ENCODE measurements at regions not wholly inside any gene's neighbourhood (a gene's known extent, or its start where the extent isn't known, plus 50 kb on each side); places are given as distances from the start of the nearest gene placed in this dataset.

DNA sequence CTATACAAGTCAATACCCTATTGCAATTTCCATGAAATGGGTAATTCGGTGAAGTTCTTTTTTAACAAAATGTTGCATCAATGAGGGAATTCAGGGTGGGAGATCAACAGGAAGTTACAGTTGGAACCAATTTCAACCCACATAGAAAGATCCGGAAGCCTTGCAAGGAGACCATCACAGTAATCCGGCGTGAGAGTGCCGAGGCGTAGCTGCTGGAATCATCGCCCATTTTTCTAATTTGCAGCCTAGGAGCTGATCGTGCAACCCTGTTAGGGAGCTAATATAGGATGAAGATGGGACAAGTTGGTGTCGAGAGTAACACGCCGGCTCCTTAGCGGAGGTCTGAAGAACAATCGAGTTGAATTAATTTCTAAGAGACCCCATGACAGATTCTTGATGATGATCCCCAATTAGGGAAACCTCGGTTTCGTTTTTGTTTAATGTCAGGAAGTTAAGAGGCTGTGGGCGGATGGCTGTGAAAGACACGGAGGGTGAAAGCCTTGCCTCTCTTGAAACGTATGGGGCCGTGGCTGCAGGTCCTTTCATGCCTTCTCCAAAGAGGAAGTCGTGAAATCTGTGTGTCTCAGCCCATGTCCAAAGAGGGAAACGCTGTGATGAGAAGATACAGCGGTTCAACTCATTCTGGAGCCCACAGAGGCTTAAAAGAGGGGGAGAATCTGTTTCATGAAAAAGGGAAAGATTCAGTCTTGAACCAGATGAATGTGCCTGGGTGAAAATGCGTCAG lies 51.2 kb upstream of the CARD11 start:
- Mint-ChIP-seq H3K9me3 (no peaks in the 10 kb centered on the region), H3K4me3 (peak overlapping the region; percentile 80 to 91 (median 86)), H3K27ac (peak overlapping the region; percentile 95 to 100 (median 98)), H3K36me3 (peaks cover 0 to 1% (median 0%) of the 10 kb centered on the region in 3 donors), H3K4me1 (peaks cover 27 to 69% (median 64%) of the 10 kb centered on the region in 4 donors), H3K27me3 (no peaks in the 10 kb centered on the region)
- POLR2A ChIA-PET: interaction anchor here (5.3 to 6.3 kb wide), 2 partner anchors 23 to 27 kb away, joined by 43 to 86 read pairs; no protein-coding TSS in a partner anchor
- peak; percentile 67 to 68 for ATAC-seq
- peak; percentile 17 to 73 (median 51) for DNase-seq

- H3K36me3 Mint-ChIP-seq: peaks cover 0 to 1% (median 0%) of the 10 kb centered on the region in 3 donors
- H3K27ac Mint-ChIP-seq: peak overlapping the region in 2 of 10 donors; percentile 66 to 84
- no peak for DNase-seq
- POLR2A ChIA-PET: no interaction called here
- H3K4me1 Mint-ChIP-seq: peaks cover 16 to 51% (median 45%) of the 10 kb centered on the region in 4 donors
- ATAC-seq: no peak
- H3K4me3 Mint-ChIP-seq: no peak overlapping the region
- no peaks in the 10 kb centered on the region for H3K9me3 Mint-ChIP-seq
- H3K27me3 Mint-ChIP-seq: no peaks in the 10 kb centered on the region
Observed at GRCh38 chr7:3097734-3098133, 54.1 kb upstream of the CARD11 start.

DNA sequence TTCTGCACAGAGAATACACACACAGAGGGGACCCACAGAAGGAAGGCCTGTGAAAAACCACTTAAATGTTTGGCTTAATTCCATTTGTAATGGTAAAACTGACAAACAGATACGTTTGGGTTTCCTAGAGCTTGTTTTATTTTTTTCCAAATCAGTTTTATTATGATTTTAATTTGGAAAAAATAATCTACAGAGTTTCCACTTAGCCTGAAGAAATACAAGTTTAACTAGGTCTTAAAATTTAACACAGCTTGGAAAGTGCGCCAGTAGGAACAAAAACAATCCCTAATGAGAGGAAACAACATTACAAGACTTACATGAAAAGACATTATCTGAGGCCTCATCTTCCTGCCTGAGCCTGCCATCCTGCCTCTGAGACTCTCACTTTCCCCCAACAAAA lies 58.5 kb upstream of the CARD11 start:
- H3K36me3 Mint-ChIP-seq: peaks cover 0 to 5% (median 0%) of the 10 kb centered on the region in 3 donors
- no peaks in the 10 kb centered on the region for H3K27me3 Mint-ChIP-seq
- DNase-seq (no peak), ATAC-seq (peak in 1 of 2 donors; percentile 46)
- H3K27ac Mint-ChIP-seq: peak overlapping the region in 9 of 10 donors; percentile 31 to 86 (median 81)
- peak overlapping the region in 4 of 10 donors; percentile 24 to 66 (median 53) for H3K4me3 Mint-ChIP-seq
- no peaks in the 10 kb centered on the region for H3K9me3 Mint-ChIP-seq
- H3K4me1 Mint-ChIP-seq: peaks cover 14 to 56% (median 44%) of the 10 kb centered on the region in 4 donors
- POLR2A ChIA-PET: interaction anchor here (0.6 to 4.7 kb wide), 2 partner anchors 10 to 59 kb away, joined by 3 to 24 read pairs; partner anchors contain the start of gene CARD11

DNA sequence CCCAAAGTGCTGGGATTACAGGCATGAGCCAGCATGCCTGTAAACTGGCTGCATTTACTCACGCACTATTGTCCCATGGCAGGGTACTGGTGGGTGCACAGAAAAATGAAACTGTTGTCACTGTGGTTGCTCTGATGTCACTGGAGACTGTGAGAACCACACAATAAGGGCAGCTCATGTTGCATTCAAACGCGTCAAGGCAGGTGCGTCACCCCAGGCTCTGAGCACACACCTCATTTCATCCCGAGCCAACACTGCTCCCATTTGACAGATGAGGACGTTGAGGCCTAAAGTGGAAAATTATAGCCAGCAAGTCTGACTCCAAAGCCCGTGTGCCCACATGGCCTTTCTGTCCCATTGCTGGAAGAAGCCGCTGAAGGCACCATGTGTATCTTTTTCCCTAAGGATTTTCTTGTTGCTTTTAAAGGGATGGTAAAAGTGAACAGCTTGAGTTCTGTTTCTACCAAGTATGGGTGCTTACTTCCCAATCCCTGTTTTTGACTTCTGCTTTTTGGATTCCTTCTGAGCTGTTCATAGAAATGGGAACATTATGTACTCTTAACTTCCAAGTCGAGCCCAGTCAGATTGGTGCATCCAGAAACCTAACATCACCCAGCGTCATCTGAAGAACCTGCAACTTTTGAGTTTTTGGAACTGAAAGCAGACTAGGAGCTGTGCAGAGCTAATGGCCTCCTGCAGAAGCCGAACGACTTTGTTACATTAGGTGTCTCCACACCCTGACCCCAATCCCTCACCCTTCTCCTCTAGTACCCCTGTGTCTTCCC lies 60.1 kb upstream of the CARD11 start:
- POLR2A ChIA-PET: interaction anchor here (0.6 to 4.7 kb wide), 3 partner anchors 11 to 41 kb away, joined by 3 to 24 read pairs (median 7); no protein-coding TSS in a partner anchor
- DNase-seq (peak in 3 of 10 donors; percentile 13 to 46 (median 30)), ATAC-seq (peak; percentile 44 to 90)
- no peaks in the 10 kb centered on the region for H3K27me3 Mint-ChIP-seq
- peak overlapping the region in 8 of 10 donors; percentile 30 to 86 (median 62) for H3K27ac Mint-ChIP-seq
- peaks cover 0 to 5% (median 0%) of the 10 kb centered on the region in 3 donors for H3K36me3 Mint-ChIP-seq
- peak overlapping the region in 4 of 10 donors; percentile 23 to 58 (median 46) for H3K4me3 Mint-ChIP-seq
- peaks cover 16 to 69% (median 57%) of the 10 kb centered on the region in 4 donors for H3K4me1 Mint-ChIP-seq
- H3K9me3 Mint-ChIP-seq: no peaks in the 10 kb centered on the region

GRCh38 chr7:3105856-3106255 lies 62.2 kb upstream of the CARD11 start:
- DNase-seq (no peak), ATAC-seq (no peak)
- H3K9me3 Mint-ChIP-seq: no peaks in the 10 kb centered on the region
- POLR2A ChIA-PET: interaction anchor here (1.1 kb wide), 1 partner anchor 15 kb away, joined by 5 read pairs; no protein-coding TSS in a partner anchor
- peak overlapping the region in 1 of 10 donors; percentile 49 for H3K4me3 Mint-ChIP-seq
- H3K36me3 Mint-ChIP-seq: peaks cover 0 to 4% (median 0%) of the 10 kb centered on the region in 3 donors
- H3K4me1 Mint-ChIP-seq: peaks cover 16 to 77% (median 60%) of the 10 kb centered on the region in 4 donors
- H3K27me3 Mint-ChIP-seq: no peaks in the 10 kb centered on the region
- peak overlapping the region in 3 of 10 donors; percentile 4 to 82 (median 80) for H3K27ac Mint-ChIP-seq

DNA sequence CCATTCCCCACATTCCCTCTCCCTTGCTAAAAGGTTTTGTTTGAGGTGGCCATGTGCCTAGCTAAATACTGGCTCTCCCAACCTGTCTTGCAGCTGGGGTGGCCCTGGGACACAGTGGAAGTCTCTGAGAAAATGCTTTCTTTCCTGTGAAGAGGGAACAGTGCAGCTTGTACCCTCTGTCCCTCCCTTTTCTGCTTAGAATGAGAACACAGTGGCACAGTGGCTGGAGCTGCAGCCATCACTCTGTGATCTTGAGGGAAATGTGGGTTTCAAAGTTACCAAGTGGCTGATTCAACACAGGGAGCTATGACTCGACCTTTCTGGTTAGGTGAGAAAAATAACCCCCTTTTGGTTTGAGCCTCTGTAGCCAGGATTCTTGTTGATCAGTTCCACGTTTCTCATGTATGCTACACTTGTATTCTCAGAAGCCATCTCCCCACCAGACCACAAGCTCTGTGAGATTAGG lies 62.7 kb upstream of the CARD11 start:
- Mint-ChIP-seq H3K9me3 (no peaks in the 10 kb centered on the region), H3K27ac (peak overlapping the region in 5 of 10 donors; percentile 32 to 82 (median 39)), H3K36me3 (peaks cover 0 to 4% (median 0%) of the 10 kb centered on the region in 3 donors), H3K4me1 (peaks cover 17 to 81% (median 65%) of the 10 kb centered on the region in 4 donors), H3K27me3 (no peaks in the 10 kb centered on the region), H3K4me3 (peak overlapping the region in 4 of 10 donors; percentile 15 to 49 (median 22))
- POLR2A ChIA-PET: interaction anchor here (1.1 kb wide), 1 partner anchor 16 kb away, joined by 5 read pairs; no protein-coding TSS in a partner anchor
- ATAC-seq: no peak
- DNase-seq: no peak

GRCh38 chr7:3107228-3107763 lies 63.6 kb upstream of the CARD11 start:
- Mint-ChIP-seq H3K4me1 (peaks cover 19 to 86% (median 68%) of the 10 kb centered on the region in 4 donors), H3K27ac (peak overlapping the region in 5 of 10 donors; percentile 32 to 82 (median 60)), H3K36me3 (peaks cover 0 to 4% (median 0%) of the 10 kb centered on the region in 3 donors), H3K4me3 (peak overlapping the region in 4 of 10 donors; percentile 16 to 69 (median 29)), H3K27me3 (no peaks in the 10 kb centered on the region), H3K9me3 (no peaks in the 10 kb centered on the region)
- ATAC-seq: no peak
- POLR2A ChIA-PET: no interaction called here
- DNase-seq: no peak

- H3K4me1 Mint-ChIP-seq: peaks cover 25 to 86% (median 70%) of the 10 kb centered on the region in 4 donors
- peaks cover 0 to 4% (median under 1%) of the 10 kb centered on the region in 9 donors for H3K9me3 Mint-ChIP-seq
- no peaks in the 10 kb centered on the region for H3K27me3 Mint-ChIP-seq
- DNase-seq (no peak), ATAC-seq (no peak)
- peaks cover 0 to 4% (median under 1%) of the 10 kb centered on the region in 3 donors for H3K36me3 Mint-ChIP-seq
- POLR2A ChIA-PET: interaction anchor here (0.8 to 1.2 kb wide), 2 partner anchors 12 to 14 kb away, joined by 3 read pairs; no protein-coding TSS in a partner anchor
- peak overlapping the region in 3 of 10 donors; percentile 3 to 82 (median 32) for H3K27ac Mint-ChIP-seq
- peak overlapping the region in 2 of 10 donors; percentile 18 to 63 for H3K4me3 Mint-ChIP-seq
Observed at GRCh38 chr7:3107889-3108570, 64.4 kb upstream of the CARD11 start.

GRCh38 chr7:3109311-3109915 lies 65.7 kb upstream of the CARD11 start:
- DNase-seq (no peak), ATAC-seq (no peak)
- Mint-ChIP-seq H3K4me3 (no peak overlapping the region), H3K36me3 (peaks cover 0 to 14% (median 7%) of the 10 kb centered on the region in 3 donors), H3K27ac (peak overlapping the region in 2 of 10 donors; percentile 44 to 48), H3K27me3 (no peaks in the 10 kb centered on the region), H3K4me1 (peaks cover 25 to 81% (median 69%) of the 10 kb centered on the region in 4 donors), H3K9me3 (peaks cover 0 to 18% (median 6%) of the 10 kb centered on the region in 9 donors)
- POLR2A ChIA-PET: no interaction called here

DNA sequence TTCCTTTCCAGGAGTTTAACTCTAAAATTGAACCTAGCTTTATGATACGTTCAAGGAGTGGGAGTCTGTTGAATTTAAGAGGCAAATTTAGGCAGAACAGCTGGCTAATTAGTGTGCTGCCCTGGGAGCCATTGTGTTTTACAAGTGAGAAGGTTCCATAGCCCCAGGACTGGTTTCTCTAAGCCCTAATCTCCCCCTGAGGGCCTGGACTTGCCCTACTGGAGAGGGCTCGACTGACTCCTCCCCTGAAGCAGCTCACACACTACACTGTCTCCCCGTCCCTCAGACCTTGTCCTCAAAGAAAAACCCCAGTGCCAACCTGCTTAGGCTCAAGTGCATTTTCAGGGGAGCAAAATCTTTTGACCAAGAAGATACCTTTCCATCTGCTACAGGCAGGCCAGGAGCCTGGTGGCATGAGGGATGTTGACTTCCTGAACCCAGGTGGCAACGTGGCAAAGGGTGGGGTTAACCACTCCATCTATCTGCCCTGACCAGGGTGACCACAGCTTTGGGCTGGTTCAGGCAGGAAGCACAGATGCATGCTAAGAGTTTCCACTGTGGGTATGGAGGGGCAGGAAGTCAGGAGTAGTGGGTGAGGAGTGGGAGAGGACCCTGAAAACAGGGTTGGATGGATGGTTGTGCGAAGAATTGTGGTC lies 68.9 kb upstream of the CARD11 start:
- DNase-seq (no peak), ATAC-seq (peak; percentile 45 to 70)
- Mint-ChIP-seq H3K9me3 (peaks cover 0 to 27% (median 6%) of the 10 kb centered on the region in 9 donors), H3K36me3 (peaks cover 0 to 16% (median 11%) of the 10 kb centered on the region in 3 donors), H3K27me3 (no peaks in the 10 kb centered on the region), H3K4me3 (peak overlapping the region in 8 of 10 donors; percentile 2 to 70 (median 42)), H3K27ac (peak overlapping the region; percentile 16 to 93 (median 68)), H3K4me1 (peaks cover 26 to 76% (median 55%) of the 10 kb centered on the region in 4 donors)
- POLR2A ChIA-PET: interaction anchor here (0.5 to 1.1 kb wide), 3 partner anchors 10 to 20 kb away, joined by 4 to 5 read pairs (median 4); no protein-coding TSS in a partner anchor
